ENCODE measurements at regions not wholly inside any gene's neighbourhood (a gene's known extent, or its start where the extent isn't known, plus 50 kb on each side); places are given as distances from the start of the nearest gene placed in this dataset.

DNA sequence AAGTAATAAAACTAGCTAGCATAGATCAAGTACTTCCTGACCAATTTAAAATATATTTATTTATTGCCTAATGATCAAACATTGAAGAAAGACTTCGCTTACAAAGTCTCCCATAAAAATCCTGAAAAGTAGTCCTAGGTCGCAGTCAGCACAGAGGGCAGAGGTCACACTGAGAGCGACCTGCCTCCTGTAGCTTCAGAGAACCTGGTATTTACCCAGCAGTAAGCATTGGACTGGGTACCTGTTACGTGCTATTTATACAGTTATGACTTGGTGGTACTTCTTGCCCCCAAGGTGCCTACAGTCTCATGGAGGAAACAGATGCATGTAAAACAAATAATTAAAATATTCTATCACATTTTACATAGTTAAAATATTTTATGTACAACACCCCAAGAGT is 274.1 kb upstream of the G2E3 start:
- TF ChIP-seq, protein P1, sequence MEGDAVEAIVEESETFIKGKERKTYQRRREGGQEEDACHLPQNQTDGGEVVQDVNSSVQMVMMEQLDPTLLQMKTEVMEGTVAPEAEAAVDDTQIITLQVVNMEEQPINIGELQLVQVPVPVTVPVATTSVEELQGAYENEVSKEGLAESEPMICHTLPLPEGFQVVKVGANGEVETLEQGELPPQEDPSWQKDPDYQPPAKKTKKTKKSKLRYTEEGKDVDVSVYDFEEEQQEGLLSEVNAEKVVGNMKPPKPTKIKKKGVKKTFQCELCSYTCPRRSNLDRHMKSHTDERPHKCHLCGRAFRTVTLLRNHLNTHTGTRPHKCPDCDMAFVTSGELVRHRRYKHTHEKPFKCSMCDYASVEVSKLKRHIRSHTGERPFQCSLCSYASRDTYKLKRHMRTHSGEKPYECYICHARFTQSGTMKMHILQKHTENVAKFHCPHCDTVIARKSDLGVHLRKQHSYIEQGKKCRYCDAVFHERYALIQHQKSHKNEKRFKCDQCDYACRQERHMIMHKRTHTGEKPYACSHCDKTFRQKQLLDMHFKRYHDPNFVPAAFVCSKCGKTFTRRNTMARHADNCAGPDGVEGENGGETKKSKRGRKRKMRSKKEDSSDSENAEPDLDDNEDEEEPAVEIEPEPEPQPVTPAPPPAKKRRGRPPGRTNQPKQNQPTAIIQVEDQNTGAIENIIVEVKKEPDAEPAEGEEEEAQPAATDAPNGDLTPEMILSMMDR (conservative IDR thresholded peaks at IDR 0.05), result no peak
- no peak overlapping the region; the same call in 1 of the 2 replicates for H2BK15ac ChIP-seq (ENCODE audit: low read depth, low read length)
- no peak overlapping the region for H3K27ac ChIP-seq (ENCODE audit: insufficient read length, low read depth, low read length)
- H2AFZ ChIP-seq (ENCODE audit: low read length), result no peak overlapping the region
- Mint-ChIP-seq H3K9me3 (0 out of 5 replicates have a peak, but pooled peaks cover 0 to 2% of the 10 kb centered on the region in 2 experiments), H3K27me3 (ENCODE audit: low read depth) (no peaks in the 10 kb centered on the region), H3K4me3 (no peak overlapping the region), H3K4me1 (no peaks in the 10 kb centered on the region), H3K27ac (no peak overlapping the region), H3K36me3 (ENCODE audit: insufficient read depth in 1 of 3, low read depth in 3 of 3) (no peaks in the 10 kb centered on the region)
- no peak overlapping the region for H4K91ac ChIP-seq (ENCODE audit: insufficient read length, low read depth, low read length)
- H3K4me2 ChIP-seq (ENCODE audit: insufficient read depth, insufficient read length, low read length), result no peak overlapping the region
- H2BK20ac ChIP-seq (ENCODE audit: low read depth, low read length, poor library complexity, severe bottlenecking), result no peak overlapping the region
- no peak overlapping the region for H3T11ph ChIP-seq (ENCODE audit: low read length)
- H3K27me3 ChIP-seq (ENCODE audit: insufficient read depth, low read length), result no peaks in the 10 kb centered on the region
- H4K8ac ChIP-seq (replicated peaks; ENCODE audit: insufficient read length, low read depth, low read length), result no peak overlapping the region
- no peaks in the 10 kb centered on the region for H3K79me2 ChIP-seq (ENCODE audit: insufficient read depth, low read length)
- no peak overlapping the region for H2BK120ac ChIP-seq (ENCODE audit: low read depth, low read length, poor library complexity, severe bottlenecking)
- DNase-seq, result no peak
- no peaks in the 10 kb centered on the region for H3K79me1 ChIP-seq (ENCODE audit: insufficient read depth, low read depth, low read length, poor library complexity, severe bottlenecking)
- H3K4ac ChIP-seq (ENCODE audit: low read depth, low read length), result no peak overlapping the region
- no peaks in the 10 kb centered on the region for H3K9me3 ChIP-seq (ENCODE audit: control insufficient read depth, low read depth, low read length)
- no peak overlapping the region for H2BK5ac ChIP-seq (ENCODE audit: insufficient read length, low read length)
- H2AK5ac ChIP-seq (ENCODE audit: insufficient read length, low read length), result no peak overlapping the region
- H3K4me1 ChIP-seq (ENCODE audit: insufficient read depth, low read length), result no peaks in the 10 kb centered on the region
- H4K5ac ChIP-seq (ENCODE audit: insufficient read length, low read depth, low read length), result no peak overlapping the region
- no peaks in the 10 kb centered on the region for H3K23me2 ChIP-seq (ENCODE audit: insufficient read length, low read depth, low read length, poor library complexity, severe bottlenecking)
- no peak overlapping the region for H3K9ac ChIP-seq (ENCODE audit: extremely low read depth, insufficient read length, low read length)
- no CpG with 5 or more reads among the region's 4 CpGs for WGBS (ENCODE audit: extremely low coverage, insufficient read length, low lambda C conversion rate)
- no peak overlapping the region for H2BK12ac ChIP-seq (ENCODE audit: insufficient read length, low read depth, low read length)
- no peak overlapping the region for H3K18ac ChIP-seq (ENCODE audit: insufficient read length, low read depth, low read length)
- H4K20me1 ChIP-seq (ENCODE audit: control insufficient read depth, insufficient read depth, insufficient read length), result no peaks in the 10 kb centered on the region
- H3K14ac ChIP-seq (ENCODE audit: insufficient read depth, low read length), result no peak overlapping the region
- no peak overlapping the region for H3K56ac ChIP-seq (ENCODE audit: insufficient read length, low read depth, low read length)
- H3K23ac ChIP-seq (ENCODE audit: insufficient read length, low read depth, low read length), result no peak overlapping the region

Measured in H9 (cell line).